Fibroblast of skin of right biceps (primary cell): ENCODE measurements at regions not wholly inside any gene's neighbourhood (a gene's known extent, or its start where the extent isn't known, plus 50 kb on each side); places are given as distances from the start of the nearest gene placed in this dataset.
"Not testable (repeated sequence)": the region's sequence is repeated elsewhere in the genome, so short reads cannot be mapped to it uniquely, and the experiment has no call there.

Experiments used
- DNase-seq: peaks from one replicate; pipeline ENCODE4 v3.0.0-alpha.2; 2013

DNA sequence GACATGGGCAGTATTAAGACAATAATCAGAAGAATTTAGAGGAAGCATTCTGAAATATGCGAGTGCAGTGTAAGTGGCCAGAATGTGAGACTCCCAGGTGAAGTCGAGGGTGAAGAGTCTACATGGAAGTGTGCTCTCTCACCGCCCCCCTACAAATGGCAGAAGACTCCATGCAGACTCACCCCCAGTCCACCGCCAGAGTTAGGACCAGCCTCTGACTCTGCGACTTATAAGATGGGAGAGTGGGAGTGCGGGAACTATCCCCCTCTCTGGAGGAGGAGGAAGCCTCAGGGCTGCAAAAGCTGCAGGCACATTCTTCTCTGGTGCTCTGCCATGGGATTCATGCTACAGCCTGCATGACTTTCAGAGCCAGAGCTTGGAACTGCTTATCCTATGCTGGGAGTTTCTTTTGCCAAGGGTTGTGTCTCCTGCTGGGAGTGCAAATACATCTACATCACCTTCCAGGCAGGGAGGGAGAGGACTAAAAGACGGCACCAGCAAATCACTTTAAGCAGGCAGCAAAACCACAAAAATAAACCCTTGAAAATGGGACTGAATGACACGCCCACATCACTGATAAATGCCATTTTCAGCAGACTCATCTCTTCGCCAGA is 206.7 kb upstream of the SULF2 start:
- no peak for DNase-seq

DNA sequence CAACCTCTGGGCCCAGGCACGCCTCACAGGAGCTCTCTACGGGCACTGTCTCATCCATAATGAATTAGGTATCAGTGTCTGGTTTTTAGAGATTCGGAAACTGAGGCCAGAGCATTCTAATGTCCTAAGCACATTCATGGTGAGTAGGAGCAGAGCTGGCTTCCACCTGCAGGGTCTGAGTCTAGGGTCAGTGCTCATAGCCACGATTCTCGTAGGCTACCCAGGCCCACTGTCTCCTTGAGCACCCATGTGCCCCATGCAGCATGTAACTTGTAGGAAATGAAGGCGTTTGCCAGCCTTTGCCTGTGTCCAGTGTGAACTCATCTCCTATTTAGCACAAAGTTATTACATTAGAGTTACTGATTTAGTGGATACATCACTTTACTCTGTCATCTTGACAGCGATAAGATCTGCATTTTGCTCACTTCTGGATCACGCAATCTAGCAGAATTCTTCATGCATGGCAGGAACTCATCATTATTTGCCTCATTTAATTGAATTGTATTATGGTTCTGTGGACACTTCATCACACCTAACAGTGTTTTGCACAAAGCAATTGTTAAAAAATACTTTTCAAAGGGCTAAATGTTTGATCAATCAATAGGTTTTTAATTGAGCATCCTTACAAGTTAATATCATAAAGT is 205.3 kb upstream of the SULF2 start:
- DNase-seq: no peak

DNA sequence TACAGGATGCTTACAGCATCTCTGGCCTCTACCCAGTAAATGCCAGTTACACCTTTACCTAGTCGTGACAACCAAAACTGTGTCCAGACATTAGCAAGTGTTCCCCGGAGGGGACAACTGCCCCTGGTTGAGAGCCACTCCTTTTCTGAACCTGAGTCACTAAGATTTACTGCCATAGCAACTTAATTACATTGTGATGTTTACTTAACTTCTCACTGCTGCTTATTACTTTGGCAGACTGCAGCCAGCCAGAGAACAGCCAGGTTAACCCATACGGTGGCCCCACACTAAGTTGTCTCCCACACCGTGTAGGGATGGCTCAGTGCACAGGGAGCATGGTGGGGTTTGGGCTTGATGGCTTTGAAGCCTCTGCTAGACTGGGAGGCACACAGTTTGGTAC is 204.7 kb upstream of the SULF2 start:
- DNase-seq: no peak

DNA sequence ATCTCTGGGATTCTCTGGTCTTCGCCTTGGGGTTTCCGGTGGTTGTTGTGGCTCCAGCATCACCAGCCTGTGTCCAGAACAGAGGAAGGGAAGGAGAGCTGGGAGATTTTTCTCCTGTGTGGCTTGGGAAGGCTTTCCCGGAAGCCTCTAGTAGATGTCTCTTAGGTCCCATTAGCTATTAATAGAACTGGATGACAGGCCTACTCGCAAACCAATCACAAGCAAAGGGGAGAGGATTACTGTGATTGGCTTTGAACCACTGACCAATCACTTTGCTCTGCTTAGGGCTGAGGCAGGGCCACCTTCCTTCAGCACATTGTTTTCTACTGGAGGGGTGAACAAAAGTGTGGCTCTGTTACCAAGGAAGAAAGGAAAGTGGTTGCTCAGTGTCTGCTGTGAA is 203.4 kb upstream of the SULF2 start:
- peak; percentile 38 for DNase-seq

DNA sequence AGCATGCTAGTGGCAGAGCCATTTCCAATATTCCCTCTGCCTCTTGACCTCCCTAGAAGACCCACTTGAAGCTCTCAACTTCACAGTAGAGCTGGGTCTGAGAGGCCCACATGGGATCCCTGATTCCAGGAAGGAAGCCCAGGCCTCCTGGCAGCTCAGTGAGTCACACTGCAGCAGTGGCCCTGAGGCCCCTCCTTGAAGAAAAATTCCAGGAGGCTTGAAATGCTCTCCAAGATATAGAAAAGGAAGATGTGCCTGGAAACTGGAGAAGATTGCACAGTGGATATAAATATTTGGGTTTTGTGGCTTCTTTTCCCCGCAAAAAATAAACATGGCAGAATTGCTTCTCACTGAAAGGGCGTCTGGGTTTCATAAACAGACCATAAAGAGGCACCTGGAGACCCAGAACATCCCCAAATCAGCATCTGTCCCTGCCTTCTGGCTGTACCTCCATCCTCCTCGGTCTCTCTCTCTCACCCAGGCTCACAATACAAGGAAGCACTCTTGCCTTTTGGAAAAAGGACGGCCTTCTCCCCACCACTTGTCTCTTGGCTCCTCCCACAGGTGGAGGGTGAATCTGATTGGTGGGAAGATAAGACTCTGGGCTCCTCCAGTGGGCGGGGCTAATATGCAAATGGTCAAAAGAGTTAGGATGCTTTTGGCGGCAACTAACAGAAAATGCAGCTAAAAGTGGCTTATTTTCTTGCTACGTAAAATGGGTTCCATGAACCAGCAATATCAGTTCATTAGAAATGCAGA is 200.0 kb upstream of the SULF2 start:
- DNase-seq: peak; percentile 89

DNA sequence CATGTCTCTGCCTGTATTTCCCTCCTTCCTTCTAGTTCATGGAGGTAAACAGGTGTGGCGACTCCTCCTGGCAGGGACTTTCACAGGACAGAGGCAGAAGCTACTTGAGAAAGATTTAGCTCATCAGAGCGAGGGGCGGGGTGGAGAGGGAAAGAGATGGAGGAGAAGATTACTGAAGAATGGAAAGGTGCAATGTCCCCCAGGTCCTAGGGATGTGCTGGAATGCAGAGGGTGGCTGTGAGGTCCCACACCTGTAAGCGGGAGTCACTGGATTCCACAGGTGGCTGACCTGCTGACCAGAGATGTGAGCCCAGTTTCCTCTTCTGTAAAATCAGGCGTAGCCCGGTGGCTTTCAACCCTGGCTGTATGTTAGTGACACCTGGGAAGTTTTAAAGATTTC is 199.2 kb upstream of the SULF2 start:
- DNase-seq: no peak

DNA sequence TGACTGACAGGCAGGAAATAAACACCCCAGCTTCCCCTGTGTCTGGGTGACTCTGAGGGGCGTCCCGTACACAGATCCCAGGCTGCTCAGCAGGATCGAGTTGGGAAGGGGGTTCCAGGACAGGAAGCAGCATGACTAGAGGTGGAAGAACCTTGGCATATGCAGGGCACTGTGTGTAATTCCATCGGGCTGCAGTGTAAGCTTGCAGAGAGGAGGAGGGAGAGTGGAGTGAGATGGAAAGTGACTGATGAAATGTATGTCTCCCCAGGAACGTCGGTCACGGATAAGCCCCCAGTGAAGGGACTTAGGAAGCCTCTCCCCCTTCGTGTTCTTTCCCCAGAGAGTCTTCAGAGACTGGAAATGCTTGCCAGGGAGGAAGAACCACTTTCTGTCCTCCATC is 198.4 kb upstream of the SULF2 start:
- not testable (repeated sequence) for DNase-seq

DNA sequence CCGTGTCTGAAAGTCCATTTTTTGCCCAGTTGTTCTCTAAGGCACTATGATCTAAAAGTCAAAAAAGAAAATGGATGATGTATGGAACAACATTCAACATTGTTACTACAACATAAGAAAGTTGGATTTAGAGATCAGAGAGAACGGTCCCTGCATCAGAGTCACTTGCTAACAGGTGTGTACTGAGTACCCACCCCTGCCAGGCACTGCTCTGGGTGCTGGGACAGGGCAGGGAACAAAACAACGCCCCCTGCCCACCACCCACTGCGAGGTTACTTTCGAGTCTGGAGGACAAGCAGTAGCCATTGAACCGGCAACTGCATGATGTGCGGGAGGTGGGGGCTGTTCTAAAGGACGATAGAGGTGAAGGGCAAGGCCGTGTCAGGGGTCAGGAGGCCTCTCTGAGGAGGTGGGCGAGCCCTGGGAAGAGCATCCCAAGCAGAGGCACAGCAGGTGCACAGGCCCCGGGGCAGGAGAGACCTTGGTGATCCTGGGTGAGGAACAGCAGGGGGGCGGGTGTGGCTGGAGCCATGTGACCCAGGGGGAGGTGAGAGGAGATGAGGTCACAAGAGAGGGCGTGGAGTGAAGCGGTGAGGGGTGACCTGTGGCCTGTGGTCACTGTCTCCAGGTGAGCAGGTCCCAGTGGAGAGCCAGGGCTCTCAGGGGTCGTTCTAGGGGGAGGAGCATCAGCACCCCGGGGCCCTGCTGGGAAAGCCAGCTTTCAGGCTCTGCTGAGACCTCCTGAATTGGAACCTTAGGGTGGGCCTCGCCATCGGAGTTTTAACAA is 197.5 kb upstream of the SULF2 start:
- no peak for DNase-seq

DNA sequence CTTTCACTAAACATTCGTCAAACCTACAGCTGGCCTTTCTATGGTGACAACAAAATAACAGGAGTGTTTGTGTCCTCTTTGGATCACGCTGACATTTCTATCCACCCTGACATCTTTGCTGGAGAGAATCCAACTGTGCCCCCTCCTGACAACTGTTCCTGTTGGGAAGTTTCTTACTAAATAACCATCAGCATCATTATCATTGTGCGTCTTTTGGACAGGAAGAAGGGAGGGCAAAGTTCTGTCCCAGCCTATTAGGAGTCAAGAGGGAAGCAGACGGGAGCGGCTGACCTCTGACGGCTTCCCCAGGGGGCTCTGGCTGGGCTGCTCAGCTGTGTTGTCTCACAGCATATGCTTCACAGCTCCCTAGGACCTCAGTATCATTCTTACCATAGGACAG is 195.9 kb upstream of the SULF2 start:
- DNase-seq: no peak

DNA sequence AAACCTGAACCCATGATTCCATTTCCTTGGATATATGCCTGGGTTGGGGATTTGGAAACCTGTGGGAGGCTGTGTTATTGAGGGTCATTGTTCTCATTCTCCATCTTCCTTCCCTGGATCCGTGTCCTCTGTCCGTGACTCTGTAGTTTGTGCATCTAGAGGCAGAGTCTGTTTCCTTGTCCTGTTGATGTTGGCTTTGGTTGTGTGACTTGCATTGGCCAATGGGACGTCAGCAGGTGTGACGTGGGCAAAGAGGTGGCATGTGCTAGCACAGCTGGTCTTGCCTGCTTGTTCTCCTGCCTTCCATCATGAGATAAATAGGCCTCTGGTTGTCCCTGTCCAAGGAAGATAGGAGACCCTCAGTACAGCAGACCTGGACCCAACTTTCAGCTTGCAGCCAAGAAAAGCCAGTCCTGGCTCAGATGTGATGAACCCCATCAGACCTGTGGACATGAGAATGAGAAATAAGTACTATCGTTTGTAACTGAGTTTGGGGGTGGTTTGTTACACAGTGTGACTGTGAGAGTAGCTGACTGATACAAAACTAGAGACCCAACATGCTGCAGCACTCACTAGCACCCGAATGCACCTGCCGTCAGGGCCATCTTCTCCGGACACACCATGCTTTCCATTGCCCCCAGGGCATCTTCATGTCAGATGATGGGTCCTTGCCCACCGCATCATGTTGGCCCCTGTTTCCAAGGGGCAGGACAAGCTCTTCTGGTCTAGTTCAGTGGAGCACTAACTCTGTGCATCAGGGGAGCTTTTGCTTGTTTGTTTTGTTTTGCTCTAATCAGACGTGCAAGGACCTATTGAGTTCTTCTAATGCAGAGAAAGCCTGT is 195.3 kb upstream of the SULF2 start:
- no peak for DNase-seq

DNA sequence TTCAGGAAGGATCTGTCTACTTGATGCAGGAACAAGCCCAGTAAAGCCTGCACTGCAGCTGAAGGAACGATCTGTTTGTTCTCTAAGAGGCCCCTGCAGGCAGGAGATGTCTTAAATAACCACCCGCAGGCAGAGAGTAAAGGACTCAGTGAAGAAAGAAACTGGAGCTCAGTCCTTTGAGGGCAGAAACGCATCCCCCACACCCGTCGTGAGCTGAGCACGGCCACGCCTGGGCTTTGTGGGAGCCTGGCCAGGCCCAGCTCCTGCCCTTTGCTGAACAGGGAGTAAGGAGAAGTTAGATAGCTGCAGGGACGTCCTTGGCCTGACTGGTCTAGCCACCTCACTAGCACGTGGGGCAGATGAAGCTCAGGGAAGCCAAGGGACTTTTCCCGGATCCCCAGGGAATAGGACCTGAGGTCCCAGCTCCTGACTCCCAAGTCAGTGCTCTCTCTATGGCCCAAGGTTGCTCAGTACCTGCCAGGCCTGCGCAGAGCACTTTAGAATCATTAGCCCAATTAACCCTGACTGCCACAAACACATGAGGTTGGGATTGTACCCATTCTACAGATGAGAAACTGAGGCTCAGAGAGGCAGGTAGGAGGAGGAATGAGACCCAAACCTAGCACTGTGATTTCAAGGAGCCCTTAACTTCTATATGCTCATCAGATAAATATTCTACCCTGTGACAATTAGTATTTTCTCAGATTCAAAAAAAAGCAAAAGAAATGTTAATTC is 194.2 kb upstream of the SULF2 start:
- DNase-seq: not testable (repeated sequence)

DNA sequence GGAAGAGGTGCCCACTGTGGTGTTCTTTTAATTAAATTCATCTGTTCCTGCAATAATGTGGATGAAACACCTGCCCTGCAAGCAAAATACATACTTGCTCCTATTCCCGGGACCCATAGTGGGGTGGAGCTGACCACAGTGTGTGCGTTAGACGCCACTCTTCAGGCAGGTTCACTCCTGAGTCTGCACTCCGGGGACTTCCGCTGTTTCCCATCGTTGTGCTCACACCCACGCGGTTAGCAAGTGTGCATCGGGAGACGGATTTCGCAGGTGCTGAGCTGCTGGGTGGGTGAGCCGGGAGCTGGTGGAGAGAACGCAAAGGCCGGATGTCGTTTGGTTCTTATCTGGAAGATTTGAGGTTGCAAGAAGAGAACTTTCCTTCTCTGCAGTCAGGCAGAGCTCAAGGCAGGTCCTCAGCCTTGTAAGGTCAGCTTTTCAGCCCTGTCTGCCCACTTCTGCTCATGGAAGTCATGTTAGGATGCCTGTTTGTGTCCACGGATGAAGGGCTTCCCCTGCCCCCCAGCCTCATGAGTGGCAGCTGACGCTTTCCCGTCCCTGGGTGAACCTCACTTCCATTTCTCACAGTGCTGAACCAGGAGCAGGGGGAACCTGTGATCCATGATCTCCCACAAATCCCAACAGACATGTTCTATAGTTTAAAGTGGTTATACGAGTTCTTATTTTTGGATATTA is 193.3 kb upstream of the SULF2 start:
- DNase-seq: not testable (repeated sequence)

DNA sequence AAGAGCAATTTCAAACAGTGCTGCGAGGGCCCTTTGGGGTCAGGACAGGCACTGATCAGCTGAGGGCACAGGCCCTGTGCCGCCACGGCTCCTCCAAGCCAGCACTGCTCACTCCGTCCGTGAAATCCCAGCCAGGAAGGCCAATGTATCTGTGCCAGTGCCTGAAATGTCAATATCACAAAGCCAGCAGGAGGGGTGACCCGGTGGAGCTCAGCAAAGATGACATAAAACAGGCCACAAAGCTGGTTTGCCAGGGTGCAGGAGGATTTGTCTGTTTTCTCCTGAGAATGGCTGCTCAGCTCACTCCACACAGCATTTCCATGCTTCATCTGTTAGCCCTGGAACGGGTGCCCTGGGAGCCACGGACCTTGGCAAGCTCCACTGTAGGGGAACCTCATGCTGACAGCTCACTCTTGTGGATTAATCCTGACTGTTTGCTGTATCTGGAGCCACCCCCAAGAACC is 192.5 kb upstream of the SULF2 start:
- not testable (repeated sequence) for DNase-seq

DNA sequence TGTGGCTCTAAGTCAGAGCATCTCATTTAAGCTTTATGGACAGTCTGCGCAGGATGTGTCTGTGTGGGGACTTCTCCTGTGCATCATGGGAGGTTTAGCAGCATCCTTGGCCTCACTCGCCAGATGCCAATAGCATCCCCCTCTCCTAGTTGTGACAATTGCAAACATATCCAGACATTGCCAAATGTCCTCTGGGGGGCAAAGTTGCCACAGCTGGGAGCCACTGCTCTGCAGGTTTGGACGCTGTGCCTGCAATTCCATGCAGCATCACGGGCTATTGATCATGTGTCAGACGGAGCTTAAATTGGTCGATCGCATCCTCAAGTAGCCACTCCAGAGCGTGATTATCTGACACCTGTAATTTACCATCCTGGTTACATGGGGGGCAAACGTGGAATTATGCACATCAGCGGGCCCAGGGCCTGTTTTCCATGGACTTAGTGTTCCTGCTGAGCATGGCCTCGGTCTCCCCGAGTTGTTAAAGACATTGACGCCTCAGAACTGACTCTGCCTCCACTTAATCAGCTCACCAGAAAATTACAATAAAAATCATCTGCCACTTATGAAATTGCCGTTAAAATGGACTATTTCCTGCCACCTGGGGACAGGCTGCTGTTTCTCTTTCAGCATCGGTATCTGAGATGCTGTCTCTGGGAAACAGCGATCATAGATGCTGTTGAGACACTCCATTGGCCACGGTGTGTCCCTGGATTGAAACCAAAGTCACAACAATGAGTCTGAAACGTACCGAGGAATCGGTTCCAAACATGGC is 191.9 kb upstream of the SULF2 start:
- not testable (repeated sequence) for DNase-seq

DNA sequence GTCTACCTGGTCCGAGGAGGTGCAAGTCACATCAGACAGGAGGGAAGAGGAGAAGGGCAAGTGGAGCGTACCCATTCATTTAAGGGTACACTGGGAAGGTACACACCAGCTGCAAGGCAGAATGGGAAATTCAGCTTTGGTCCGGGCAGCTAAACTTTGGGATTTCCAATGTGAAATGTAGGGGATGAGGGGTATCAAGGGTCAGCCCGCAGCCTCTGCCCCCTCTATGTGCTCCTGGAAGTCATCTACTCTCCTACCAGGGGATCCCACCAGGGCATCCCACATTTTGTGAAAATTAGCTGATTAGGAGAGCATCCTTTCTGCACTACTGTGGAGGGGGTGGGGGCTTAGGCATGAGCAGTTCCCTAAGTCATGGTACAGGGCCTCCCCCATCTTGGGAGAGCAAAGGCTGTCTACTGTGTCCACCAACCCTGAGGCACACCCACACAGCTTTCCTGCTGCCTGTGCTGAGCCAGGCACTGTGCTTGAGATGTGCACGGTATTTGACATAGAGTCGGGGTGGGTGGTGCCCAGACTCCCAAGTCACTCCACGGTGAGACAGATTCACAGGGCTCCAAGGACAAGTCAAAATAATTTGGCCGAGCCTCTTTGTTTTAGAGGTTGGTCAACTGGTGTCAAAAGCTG is 189.1 kb upstream of the SULF2 start:
- no peak for DNase-seq

DNA sequence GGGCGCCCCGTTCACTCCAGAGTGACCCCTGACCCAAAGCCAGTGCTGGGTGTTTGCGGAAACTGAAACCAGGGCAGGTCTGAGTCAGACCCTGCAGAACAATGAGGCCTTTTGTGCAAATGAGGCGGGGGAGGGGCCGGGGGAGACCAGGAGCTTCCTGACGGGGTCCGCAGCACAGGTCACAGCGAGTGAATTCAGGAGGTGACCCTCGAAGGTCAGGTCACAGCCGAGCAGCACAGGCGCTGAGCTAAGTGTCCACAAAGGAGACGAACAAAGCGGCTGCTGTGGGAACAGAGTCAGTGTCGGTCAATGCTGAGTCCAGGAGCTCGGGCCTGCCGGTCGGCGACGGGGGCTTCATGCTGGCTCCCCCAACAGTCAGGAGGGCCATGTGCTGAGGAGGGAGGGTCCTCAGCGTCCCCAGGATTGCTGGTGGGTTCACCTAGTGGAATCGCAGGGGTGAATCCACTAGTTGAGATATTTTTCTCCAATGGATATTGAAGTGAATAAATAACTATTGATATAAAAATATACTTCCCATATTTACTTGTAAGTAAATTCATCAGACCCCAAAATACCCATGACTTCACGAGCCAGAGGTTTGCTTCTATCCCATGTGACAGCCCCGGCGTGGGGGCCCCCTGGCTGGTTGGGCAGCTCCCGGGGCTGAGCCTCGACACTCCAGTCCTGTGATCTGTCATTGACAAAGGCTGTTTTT is 188.4 kb upstream of the SULF2 start:
- no peak for DNase-seq

DNA sequence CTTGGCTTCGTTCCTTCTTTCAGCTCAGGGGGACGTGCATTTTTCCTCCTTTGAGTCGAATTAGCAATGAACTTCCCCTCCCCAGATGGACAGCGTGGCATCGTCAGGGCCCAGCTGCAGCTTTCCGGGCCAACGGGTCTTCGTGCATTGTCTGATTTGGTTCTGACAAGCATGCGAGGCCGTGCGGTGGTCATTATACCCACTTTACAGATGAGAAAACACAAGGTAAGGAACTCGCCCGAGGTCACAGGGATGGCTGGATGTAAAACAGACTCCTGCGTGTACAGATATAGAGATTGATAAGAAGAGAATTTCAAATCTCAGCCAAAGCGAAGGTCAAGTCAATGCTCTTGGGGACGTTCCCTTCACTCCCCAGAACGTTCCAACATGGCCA is 187.6 kb upstream of the SULF2 start:
- no peak for DNase-seq

DNA sequence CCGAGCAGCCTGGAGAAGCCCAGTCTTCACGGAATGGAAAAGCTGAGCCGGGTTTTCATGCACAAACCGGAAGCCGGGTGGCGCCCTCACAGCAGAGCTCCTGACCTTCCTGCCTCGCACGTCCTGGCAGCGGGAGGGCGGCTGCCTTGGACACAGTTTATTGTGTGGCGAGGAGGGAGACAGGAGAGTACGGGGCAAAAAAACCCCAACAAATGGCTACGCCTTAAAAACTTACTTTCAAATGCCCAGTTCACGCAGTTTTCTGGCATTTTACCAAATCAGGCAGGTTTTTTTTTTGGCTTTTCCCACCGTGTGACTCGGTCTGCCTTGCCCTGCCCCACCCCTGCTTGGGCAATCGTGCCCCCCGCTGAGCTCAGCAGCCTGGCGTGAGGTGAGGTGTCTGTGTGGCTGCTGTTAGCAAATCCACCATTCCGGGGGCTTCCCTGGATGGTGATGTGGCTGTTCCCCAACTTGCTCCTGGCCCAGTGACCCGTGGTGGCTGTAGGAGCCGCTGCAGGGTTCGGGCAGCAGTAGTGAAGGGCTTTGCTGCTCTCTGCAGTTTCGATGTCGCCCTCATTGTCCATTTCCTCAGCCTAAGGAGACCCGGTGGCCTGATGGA is 187.1 kb upstream of the SULF2 start:
- not testable (repeated sequence) for DNase-seq
